ENCODE measurements at regions not wholly inside any gene's neighbourhood (a gene's known extent, or its start where the extent isn't known, plus 50 kb on each side); places are given as distances from the start of the nearest gene placed in this dataset.

DNA sequence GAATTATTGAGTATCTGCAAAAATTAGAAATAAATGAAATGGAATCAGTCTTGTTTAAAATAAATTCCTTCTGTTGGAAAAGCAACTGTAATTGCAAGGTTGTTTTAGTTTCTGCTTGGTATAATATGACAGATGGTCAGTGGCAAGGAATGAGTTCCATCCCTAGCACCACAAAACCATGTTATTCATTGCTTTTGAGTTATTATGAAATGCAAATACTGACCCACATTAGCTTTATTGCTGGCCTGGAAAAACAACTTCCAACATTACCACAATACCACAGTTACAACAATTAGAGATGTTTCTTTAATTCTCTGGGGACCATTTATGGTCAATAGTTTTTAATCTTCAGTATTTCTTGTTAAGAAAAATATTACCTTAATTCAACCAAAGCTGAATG is 194.4 kb downstream of the TMA16 start:
- TF ChIP-seq, protein P1, sequence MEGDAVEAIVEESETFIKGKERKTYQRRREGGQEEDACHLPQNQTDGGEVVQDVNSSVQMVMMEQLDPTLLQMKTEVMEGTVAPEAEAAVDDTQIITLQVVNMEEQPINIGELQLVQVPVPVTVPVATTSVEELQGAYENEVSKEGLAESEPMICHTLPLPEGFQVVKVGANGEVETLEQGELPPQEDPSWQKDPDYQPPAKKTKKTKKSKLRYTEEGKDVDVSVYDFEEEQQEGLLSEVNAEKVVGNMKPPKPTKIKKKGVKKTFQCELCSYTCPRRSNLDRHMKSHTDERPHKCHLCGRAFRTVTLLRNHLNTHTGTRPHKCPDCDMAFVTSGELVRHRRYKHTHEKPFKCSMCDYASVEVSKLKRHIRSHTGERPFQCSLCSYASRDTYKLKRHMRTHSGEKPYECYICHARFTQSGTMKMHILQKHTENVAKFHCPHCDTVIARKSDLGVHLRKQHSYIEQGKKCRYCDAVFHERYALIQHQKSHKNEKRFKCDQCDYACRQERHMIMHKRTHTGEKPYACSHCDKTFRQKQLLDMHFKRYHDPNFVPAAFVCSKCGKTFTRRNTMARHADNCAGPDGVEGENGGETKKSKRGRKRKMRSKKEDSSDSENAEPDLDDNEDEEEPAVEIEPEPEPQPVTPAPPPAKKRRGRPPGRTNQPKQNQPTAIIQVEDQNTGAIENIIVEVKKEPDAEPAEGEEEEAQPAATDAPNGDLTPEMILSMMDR (IDR thresholded peaks at IDR 0.05; ENCODE audit: low read depth, low read length) = no peak
- no peak for TF ChIP-seq POLR2A (IDR thresholded peaks at IDR 0.05; ENCODE audit: extremely low read depth, insufficient read length)

All from NB4 (cell line).